Esophagus muscularis mucosa (tissue), 3 donors: ENCODE measurements at regions not wholly inside any gene's neighbourhood (a gene's known extent, or its start where the extent isn't known, plus 50 kb on each side); places are given as distances from the start of the nearest gene placed in this dataset.
"Not testable (repeated sequence)": the region's sequence is repeated elsewhere in the genome, so short reads cannot be mapped to it uniquely, and the experiment has no call there.

Experiments
- CTCF ChIP-seq, 3 experiments: fragments of 200-600 bp in 2 of 3; fragments of 450-650 bp in 1 of 3; sonication (generic) in 2 of 3; IDR thresholded peaks; one replicate each; pipeline ENCODE4 v1.5.1; 2017 to 2019; ENCODE audit warnings: antibody characterized with exemption in 3 of 3, mild to moderate bottlenecking in 2 of 3, moderate library complexity in 1 of 3
- POLR2A ChIP-seq: fragments of 450-650 bp; IDR thresholded peaks from one replicate; pipeline ENCODE4 v1.6.1; 2017; ENCODE audit warnings: antibody characterized with exemption, moderate library complexity, mild to moderate bottlenecking, low read depth

- TF ChIP-seq CTCF (IDR thresholded peaks at IDR 0.05); POLR2A: not testable (repeated sequence)
Observed at GRCh38 chr2:95774322-95775192, 182.8 kb downstream of the TRIM43 start.
